OCI-LY1 (cell line): ENCODE measurements at regions not wholly inside any gene's neighbourhood (a gene's known extent, or its start where the extent isn't known, plus 50 kb on each side); places are given as distances from the start of the nearest gene placed in this dataset.

Experiments
- H2AFZ ChIP-seq: fragments of 200-600 bp; sonication (generic), shearing (Covaris generic); 2 replicates; pipeline ENCODE4 v1.6.0; 2014; ENCODE audit warnings: antibody characterized with exemption, mild to moderate bottlenecking, low read length
- H3F3A ChIP-seq: fragments of 200-600 bp; sonication (generic), shearing (Covaris generic); 2 replicates; pipeline ENCODE4 v1.6.0; 2014; ENCODE audit warnings: mild to moderate bottlenecking, antibody characterized with exemption, low read length, moderate library complexity; ENCODE audit not compliant: insufficient read depth
- H3K27ac ChIP-seq: fragments of 200-600 bp; sonication (generic); 2 replicates; pipeline ENCODE4 v1.5.1; 2014; ENCODE audit warnings: low read length, mixed run types, mild to moderate bottlenecking, low read depth; ENCODE audit not compliant: poor library complexity, severe bottlenecking
- H3K27me3 ChIP-seq: fragments of 200-600 bp; sonication (generic); 2 replicates; pipeline ENCODE4 v1.6.0; 2014; ENCODE audit warnings: antibody characterized with exemption, mild to moderate bottlenecking, low read length, moderate library complexity; ENCODE audit not compliant: insufficient read depth
- H3K36me3 ChIP-seq: fragments of 200-600 bp; sonication (generic); 2 replicates; pipeline ENCODE4 v1.6.1; 2014; ENCODE audit warnings: mild to moderate bottlenecking, antibody characterized with exemption, low read length, moderate library complexity, mixed read lengths; ENCODE audit not compliant: insufficient read depth
- H3K4me1 ChIP-seq: fragments of 200-600 bp; sonication (generic); 2 replicates; pipeline ENCODE4 v1.5.1; 2014; ENCODE audit warnings: mild to moderate bottlenecking, low read length, moderate library complexity; ENCODE audit not compliant: insufficient read depth, severe bottlenecking
- H3K4me2 ChIP-seq: fragments of 200-600 bp; sonication (generic), shearing (Covaris generic); 2 replicates; pipeline ENCODE4 v1.6.1; 2014; ENCODE audit warnings: low read length
- H3K4me3 ChIP-seq: fragments of 200-600 bp; sonication (generic); 2 replicates; pipeline ENCODE4 v1.5.1; 2014; ENCODE audit warnings: low read length, low read depth, mild to moderate bottlenecking, mixed read lengths; ENCODE audit not compliant: poor library complexity, severe bottlenecking
- H3K79me2 ChIP-seq: fragments of 200-600 bp; shearing (Covaris generic); 2 replicates; pipeline ENCODE4 v1.6.1; 2016; ENCODE audit warnings: mixed run types, low read length, mixed read lengths; ENCODE audit not compliant: insufficient read depth
- H3K9ac ChIP-seq: fragments of 200-600 bp; sonication (generic), shearing (Covaris generic); 2 replicates; pipeline ENCODE4 v1.6.1; 2014; ENCODE audit warnings: mild to moderate bottlenecking, low read length, mixed read lengths
- H3K9me2 ChIP-seq: fragments of 200-600 bp; sonication (generic), shearing (Covaris generic); 2 replicates; pipeline ENCODE4 v1.6.1; 2014; ENCODE audit warnings: low read depth, mild to moderate bottlenecking, low read length, mixed read lengths
- H3K9me3 ChIP-seq: fragments of 200-600 bp; shearing (Covaris generic); 2 replicates; pipeline ENCODE4 v1.6.1; 2014; ENCODE audit warnings: low read length, mixed read lengths
- H4K20me1 ChIP-seq: fragments of 200-600 bp; sonication (generic), shearing (Covaris generic); 2 replicates; pipeline ENCODE4 v1.6.0; 2016; ENCODE audit warnings: mild to moderate bottlenecking, low read length; ENCODE audit not compliant: insufficient read depth
- EZH2 ChIP-seq: fragments of 200-600 bp; sonication (generic), shearing (Covaris generic); IDR thresholded peaks from 2 replicates; pipeline ENCODE4 v1.8.0; 2017; ENCODE audit warnings: borderline replicate concordance, mixed run types, mild to moderate bottlenecking, antibody characterized with exemption, low read length, moderate library complexity, mixed read lengths
- TF ChIP-seq, protein P1 (sequence below): fragments of 200-600 bp; sonication (generic), shearing (Covaris generic); IDR thresholded peaks from 2 replicates; pipeline ENCODE4 v1.5.1; 2017; ENCODE audit warnings: mild to moderate bottlenecking, antibody characterized with exemption, low read length, moderate library complexity, mixed read lengths

DNA sequence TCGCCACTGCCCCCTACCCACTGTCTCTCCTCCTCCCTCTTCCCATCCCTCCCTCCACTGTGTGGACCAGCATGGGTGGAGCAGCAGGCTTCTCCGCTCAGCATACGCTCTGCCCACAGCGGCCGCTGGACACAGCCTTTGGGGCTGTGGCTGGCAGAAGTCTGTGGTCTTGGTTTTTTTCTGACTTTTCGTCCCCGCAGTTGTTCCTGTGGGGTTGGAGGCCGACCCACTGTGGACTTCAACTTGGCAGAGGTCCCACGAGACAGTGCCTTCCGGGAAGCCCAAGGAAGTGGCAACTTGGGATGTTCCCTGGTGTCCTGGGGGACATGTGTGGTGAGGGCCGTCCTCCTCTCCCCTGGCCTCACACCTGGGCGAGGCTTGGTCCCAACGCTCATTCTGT lies 162.5 kb upstream of the C1orf174 start:
- Histone ChIP-seq H3K4me1 (peaks cover 34% of the 10 kb centered on the region), H3K9me3 (no peaks in the 10 kb centered on the region), H3K9me2 (no peaks in the 10 kb centered on the region), H3K27me3 (no peaks in the 10 kb centered on the region), H2AFZ (no peak overlapping the region), H3K4me2 (no peak overlapping the region), H3K9ac (no peak overlapping the region), H3K27ac (no peak overlapping the region), H3K79me2 (no peaks in the 10 kb centered on the region), H3K4me3 (no peak overlapping the region), H4K20me1 (no peaks in the 10 kb centered on the region), H3F3A (no peaks in the 10 kb centered on the region; the same call in 1 of the 2 replicates), H3K36me3 (no peaks in the 10 kb centered on the region)
- no peak for TF ChIP-seq EZH2
- TF ChIP-seq, protein P1, sequence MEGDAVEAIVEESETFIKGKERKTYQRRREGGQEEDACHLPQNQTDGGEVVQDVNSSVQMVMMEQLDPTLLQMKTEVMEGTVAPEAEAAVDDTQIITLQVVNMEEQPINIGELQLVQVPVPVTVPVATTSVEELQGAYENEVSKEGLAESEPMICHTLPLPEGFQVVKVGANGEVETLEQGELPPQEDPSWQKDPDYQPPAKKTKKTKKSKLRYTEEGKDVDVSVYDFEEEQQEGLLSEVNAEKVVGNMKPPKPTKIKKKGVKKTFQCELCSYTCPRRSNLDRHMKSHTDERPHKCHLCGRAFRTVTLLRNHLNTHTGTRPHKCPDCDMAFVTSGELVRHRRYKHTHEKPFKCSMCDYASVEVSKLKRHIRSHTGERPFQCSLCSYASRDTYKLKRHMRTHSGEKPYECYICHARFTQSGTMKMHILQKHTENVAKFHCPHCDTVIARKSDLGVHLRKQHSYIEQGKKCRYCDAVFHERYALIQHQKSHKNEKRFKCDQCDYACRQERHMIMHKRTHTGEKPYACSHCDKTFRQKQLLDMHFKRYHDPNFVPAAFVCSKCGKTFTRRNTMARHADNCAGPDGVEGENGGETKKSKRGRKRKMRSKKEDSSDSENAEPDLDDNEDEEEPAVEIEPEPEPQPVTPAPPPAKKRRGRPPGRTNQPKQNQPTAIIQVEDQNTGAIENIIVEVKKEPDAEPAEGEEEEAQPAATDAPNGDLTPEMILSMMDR = no peak

- Histone ChIP-seq H3K9ac (no peak overlapping the region), H3F3A (no peaks in the 10 kb centered on the region), H3K79me2 (no peaks in the 10 kb centered on the region), H3K36me3 (no peaks in the 10 kb centered on the region), H3K9me3 (no peaks in the 10 kb centered on the region), H3K4me2 (no peak overlapping the region), H4K20me1 (no peaks in the 10 kb centered on the region), H3K9me2 (no peaks in the 10 kb centered on the region), H3K27me3 (no peaks in the 10 kb centered on the region), H3K4me3 (no peak overlapping the region), H2AFZ (no peak overlapping the region), H3K4me1 (peaks cover 30% of the 10 kb centered on the region), H3K27ac (no peak overlapping the region)
- TF ChIP-seq EZH2 = no peak
- TF ChIP-seq, protein P1 = no peak
Observed at GRCh38 chr1:4062992-4063391, 162.9 kb upstream of the C1orf174 start.

DNA sequence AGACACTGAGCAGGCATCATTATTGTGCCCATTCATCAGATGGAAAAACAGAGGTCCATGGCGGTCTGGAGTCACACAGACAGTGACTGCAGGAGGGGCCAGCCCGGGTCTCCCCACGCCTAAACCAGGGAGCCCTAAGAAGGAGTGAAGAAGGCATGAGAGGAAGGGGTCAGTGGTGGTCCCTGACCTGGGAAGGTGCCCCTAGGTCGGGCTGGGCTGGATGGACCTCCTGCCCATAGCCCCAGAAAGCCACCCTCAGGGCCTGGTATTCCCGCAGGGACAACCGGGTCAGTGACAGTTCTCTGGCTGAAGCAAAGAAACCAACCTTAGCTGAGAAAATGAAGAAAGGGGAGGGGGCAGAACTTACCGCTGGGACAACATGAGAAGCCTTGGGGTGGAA lies 163.4 kb upstream of the C1orf174 start:
- no peak overlapping the region for H3K4me2 ChIP-seq
- H3K4me3 ChIP-seq = no peak overlapping the region
- H3K36me3 ChIP-seq = no peaks in the 10 kb centered on the region
- H3F3A ChIP-seq = no peaks in the 10 kb centered on the region
- no peak overlapping the region for H3K27ac ChIP-seq
- TF ChIP-seq EZH2 = no peak
- no peaks in the 10 kb centered on the region for H4K20me1 ChIP-seq
- H3K4me1 ChIP-seq = peaks cover 25% of the 10 kb centered on the region
- H3K9me2 ChIP-seq = no peaks in the 10 kb centered on the region
- no peaks in the 10 kb centered on the region for H3K9me3 ChIP-seq
- H3K79me2 ChIP-seq = no peaks in the 10 kb centered on the region
- H2AFZ ChIP-seq = no peak overlapping the region
- no peak overlapping the region for H3K9ac ChIP-seq
- no peaks in the 10 kb centered on the region for H3K27me3 ChIP-seq

GRCh38 chr1:4064150-4064889 lies 164.2 kb upstream of the C1orf174 start:
- Histone ChIP-seq H3K4me3 (no peak overlapping the region), H2AFZ (no peak overlapping the region), H3K4me1 (peaks cover 24% of the 10 kb centered on the region), H3K9me2 (no peaks in the 10 kb centered on the region), H3K9ac (no peak overlapping the region), H3K9me3 (no peaks in the 10 kb centered on the region), H3K27me3 (no peaks in the 10 kb centered on the region), H3F3A (no peaks in the 10 kb centered on the region), H3K27ac (no peak overlapping the region), H3K4me2 (no peak overlapping the region), H3K36me3 (no peaks in the 10 kb centered on the region), H4K20me1 (no peaks in the 10 kb centered on the region), H3K79me2 (no peaks in the 10 kb centered on the region)
- TF ChIP-seq, protein P1 = no peak
- no peak for TF ChIP-seq EZH2
